ENCODE measurements at regions not wholly inside any gene's neighbourhood (a gene's known extent, or its start where the extent isn't known, plus 50 kb on each side); places are given as distances from the start of the nearest gene placed in this dataset.

DNA sequence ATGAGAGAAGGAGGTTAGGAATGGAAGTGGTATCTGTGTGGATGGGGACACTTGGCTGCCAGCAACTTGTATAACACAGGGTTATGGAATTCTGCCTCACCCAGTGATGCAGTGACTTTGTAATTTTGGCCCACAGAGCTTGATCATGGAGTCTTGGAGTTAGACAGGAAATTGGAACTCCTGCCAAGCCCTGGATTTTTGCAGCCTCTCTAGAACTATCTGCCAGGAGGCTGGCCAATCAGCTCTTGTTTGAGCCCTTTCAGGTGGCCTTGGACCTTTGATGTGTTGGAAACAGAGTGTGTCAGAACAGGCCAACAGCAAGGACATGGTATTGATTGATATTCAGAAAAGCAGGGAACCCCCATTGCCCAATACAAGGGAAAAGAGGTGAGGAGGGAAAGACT is 157.7 kb upstream of the GGTLC1 start:
- peaks cover 2 to 12% of the 10 kb centered on the region in 2 donors for H3K9me3 ChIP-seq (replicated peaks in 1 of 2; ENCODE audit: control insufficient read depth in 1 of 2, insufficient read depth in 1 of 2, low read length in 2 of 2)
- H3K9ac ChIP-seq (ENCODE audit: insufficient read depth, low read length, poor library complexity, severe bottlenecking) = no peak overlapping the region
- H3K4me2 ChIP-seq (replicated peaks; ENCODE audit: extremely low read depth, low read length, poor library complexity, severe bottlenecking) = no peak overlapping the region
- Mint-ChIP-seq H3K27me3 (ENCODE audit: low read depth in 3 of 3) (peaks cover 0 to 3% (median 0%) of the 10 kb centered on the region in 3 donors), H3K36me3 (no peaks in the 10 kb centered on the region), H3K9me3 (peaks cover 3 to 19% (median 7%) of the 10 kb centered on the region in 7 donors), H3K4me3 (no peak overlapping the region), H3K4me1 (peaks cover 18% of the 10 kb centered on the region), H3K27ac (no peak overlapping the region)
- no peaks in the 10 kb centered on the region for H4K20me1 ChIP-seq (ENCODE audit: insufficient read depth, low read length)
- H2AFZ ChIP-seq (ENCODE audit: insufficient read depth, low read depth, low read length, poor library complexity, severe bottlenecking) = no peak overlapping the region
- H3K27ac ChIP-seq (ENCODE audit: low read depth in 1 of 2, low read length in 2 of 2) = no peak overlapping the region
- H3K4me1 ChIP-seq (ENCODE audit: control insufficient read depth in 1 of 2, insufficient read depth in 2 of 2, low read length in 2 of 2) = peaks cover 9 to 12% of the 10 kb centered on the region in 2 donors
- no peak for TF ChIP-seq CTCF (IDR thresholded peaks at IDR 0.05)
- no peaks in the 10 kb centered on the region for H3K79me2 ChIP-seq (ENCODE audit: insufficient read depth, low read length)
- no peak overlapping the region for H3K4me3 ChIP-seq (replicated peaks in 1 of 3; ENCODE audit: low read depth in 2 of 3, low read length in 3 of 3)
- intact Hi-C loops (cut with micrococcal nuclease) = no loop called here
- no peaks in the 10 kb centered on the region for H3K36me3 ChIP-seq (replicated peaks in 1 of 2; ENCODE audit: control insufficient read depth in 1 of 2, insufficient read depth in 2 of 2, low read length in 2 of 2)
- no peak for DNase-seq
- H3K27me3 ChIP-seq (ENCODE audit: control insufficient read depth in 2 of 2, insufficient read depth in 2 of 2, low read length in 2 of 2) = no peaks in the 10 kb centered on the region

GRCh38 chr20:24144371-24144770 is 155.8 kb upstream of the GGTLC1 start:
- no peak overlapping the region for H3K27ac Mint-ChIP-seq
- WGBS (ENCODE audit: insufficient coverage) = 58% methylated on average over 6 of the region's 8 CpGs
- H3K9me3 ChIP-seq (replicated peaks in 1 of 2; ENCODE audit: control insufficient read depth in 1 of 2, insufficient read depth in 1 of 2, low read length in 2 of 2) = peaks cover 8 to 20% of the 10 kb centered on the region in 2 donors

More at GRCh38 chr20:24144371-24144770, 155.8 kb upstream of the GGTLC1 start:
- Mint-ChIP-seq H3K9me3 (peaks cover 12 to 30% (median 14%) of the 10 kb centered on the region in 7 donors), H3K4me3 (no peak overlapping the region), H3K36me3 (no peaks in the 10 kb centered on the region), H3K4me1 (peaks cover 18% of the 10 kb centered on the region), H3K27me3 (ENCODE audit: low read depth in 3 of 3) (peaks cover 0 to 3% (median 0%) of the 10 kb centered on the region in 3 donors)
- intact Hi-C loops (cut with micrococcal nuclease) = no loop called here
- H4K20me1 ChIP-seq (ENCODE audit: insufficient read depth, low read length) = no peaks in the 10 kb centered on the region
- no peak overlapping the region for H2AFZ ChIP-seq (ENCODE audit: insufficient read depth, low read depth, low read length, poor library complexity, severe bottlenecking)
- DNase-seq = no peak
- H3K4me1 ChIP-seq (ENCODE audit: control insufficient read depth in 1 of 2, insufficient read depth in 2 of 2, low read length in 2 of 2) = peaks cover 9 to 12% of the 10 kb centered on the region in 2 donors
- no peak overlapping the region for H3K27ac ChIP-seq (ENCODE audit: low read depth in 1 of 2, low read length in 2 of 2)
- no peak for TF ChIP-seq CTCF (IDR thresholded peaks at IDR 0.05)
- H3K4me3 ChIP-seq (replicated peaks in 1 of 3; ENCODE audit: low read depth in 2 of 3, low read length in 3 of 3) = no peak overlapping the region
- no peaks in the 10 kb centered on the region for H3K36me3 ChIP-seq (replicated peaks in 1 of 2; ENCODE audit: control insufficient read depth in 1 of 2, insufficient read depth in 2 of 2, low read length in 2 of 2)
- no peak overlapping the region for H3K9ac ChIP-seq (ENCODE audit: insufficient read depth, low read length, poor library complexity, severe bottlenecking)
- no peak overlapping the region for H3K4me2 ChIP-seq (replicated peaks; ENCODE audit: extremely low read depth, low read length, poor library complexity, severe bottlenecking)
- no peaks in the 10 kb centered on the region for H3K27me3 ChIP-seq (ENCODE audit: control insufficient read depth in 2 of 2, insufficient read depth in 2 of 2, low read length in 2 of 2)
- no peaks in the 10 kb centered on the region for H3K79me2 ChIP-seq (ENCODE audit: insufficient read depth, low read length)

Measured in CD14-positive monocyte (primary cell).